Large intestine (tissue), 3 donors: ENCODE measurements at regions not wholly inside any gene's neighbourhood (a gene's known extent, or its start where the extent isn't known, plus 50 kb on each side); places are given as distances from the start of the nearest gene placed in this dataset.
"Not testable (repeated sequence)": the region's sequence is repeated elsewhere in the genome, so short reads cannot be mapped to it uniquely, and the experiment has no call there.

ENCODE experiments used
- DNase-seq, 2 donors: peaks; one replicate each; pipeline versions ENCODE4 v3.0.0 to v3.0.0-alpha.2; 2013
- H3K27ac ChIP-seq: one replicate; pipeline ENCODE4 v1.5.1; 2013; ENCODE audit warnings: low read length
- H3K27me3 ChIP-seq: 2 replicates; pipeline ENCODE4 v1.6.1; 2013; ENCODE audit warnings: low read length; ENCODE audit not compliant: control insufficient read depth, insufficient read depth
- H3K36me3 ChIP-seq: 2 replicates; pipeline ENCODE4 v1.6.1; 2013; ENCODE audit warnings: low read length; ENCODE audit not compliant: control insufficient read depth, insufficient read depth
- H3K4me1 ChIP-seq: one replicate; pipeline ENCODE4 v1.6.1; 2013; ENCODE audit warnings: low read length; ENCODE audit not compliant: control insufficient read depth, insufficient read depth
- H3K4me3 ChIP-seq: one replicate; pipeline ENCODE4 v1.5.1; 2013; ENCODE audit warnings: low read length
- H3K9me3 ChIP-seq: one replicate; pipeline ENCODE4 v1.6.1; 2013; ENCODE audit warnings: mild to moderate bottlenecking, low read depth, low read length, moderate library complexity; ENCODE audit not compliant: control insufficient read depth
- WGBS: methylation state at CpG from one replicate; pipeline ENCODE4 v1.1.5; 2013; ENCODE audit warnings: low lambda C conversion rate; ENCODE audit not compliant: insufficient coverage; 5-methylcytosine and 5-hydroxymethylcytosine counted together

DNA sequence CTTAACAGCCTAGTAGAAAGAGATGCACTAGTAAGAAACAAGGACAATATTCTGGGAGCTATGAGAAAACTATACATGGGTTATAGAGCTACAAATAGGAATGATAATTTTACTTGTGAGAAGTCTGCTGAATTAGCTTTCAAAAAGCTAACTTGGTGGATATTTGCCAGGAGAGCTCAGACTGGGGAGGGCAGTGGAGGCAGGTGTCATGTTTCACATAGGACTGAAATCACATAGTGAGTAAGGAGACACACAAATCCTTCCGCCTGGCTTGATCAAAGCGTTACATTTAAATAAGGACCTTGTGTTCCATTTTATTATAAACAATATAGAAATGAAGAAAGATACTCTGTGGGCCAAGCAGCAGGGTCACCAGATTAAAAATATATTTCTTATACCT is 235.0 kb downstream of the ISL1 start:
- Histone ChIP-seq H3K4me1 (no peaks in the 10 kb centered on the region), H3K9me3 (no peaks in the 10 kb centered on the region), H3K27ac (no peak overlapping the region), H3K36me3 (no peaks in the 10 kb centered on the region), H3K27me3 (no peaks in the 10 kb centered on the region), H3K4me3 (no peak overlapping the region)
- DNase-seq, result no peak
- WGBS, result no CpG with 5 or more reads among the region's 2 CpGs

DNA sequence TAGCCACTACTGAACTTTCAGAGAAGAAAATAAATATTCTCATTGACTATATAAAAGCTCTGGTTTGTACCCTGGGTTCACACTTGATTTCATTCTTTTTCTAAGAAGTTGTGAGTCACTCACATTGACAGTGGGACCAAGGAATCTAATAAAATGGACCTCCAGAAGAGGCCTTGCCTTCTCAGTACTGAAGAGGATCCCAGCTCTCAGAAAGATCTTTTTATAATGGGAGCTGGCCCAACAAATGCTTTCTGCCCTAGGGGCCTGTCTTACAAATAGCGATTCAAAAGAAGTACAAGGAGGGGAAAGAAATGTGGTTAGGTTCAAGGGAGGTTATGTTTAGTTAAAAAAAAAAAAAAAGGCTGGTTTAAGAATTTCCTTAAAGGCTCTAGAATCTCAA is 237.9 kb downstream of the ISL1 start:
- Histone ChIP-seq H3K27ac (no peak overlapping the region), H3K9me3 (no peaks in the 10 kb centered on the region), H3K36me3 (no peaks in the 10 kb centered on the region), H3K4me1 (no peaks in the 10 kb centered on the region), H3K4me3 (no peak overlapping the region), H3K27me3 (no peaks in the 10 kb centered on the region)
- no peak for DNase-seq
- 60% methylated on average over 1 of the region's 1 CpG for WGBS

DNA sequence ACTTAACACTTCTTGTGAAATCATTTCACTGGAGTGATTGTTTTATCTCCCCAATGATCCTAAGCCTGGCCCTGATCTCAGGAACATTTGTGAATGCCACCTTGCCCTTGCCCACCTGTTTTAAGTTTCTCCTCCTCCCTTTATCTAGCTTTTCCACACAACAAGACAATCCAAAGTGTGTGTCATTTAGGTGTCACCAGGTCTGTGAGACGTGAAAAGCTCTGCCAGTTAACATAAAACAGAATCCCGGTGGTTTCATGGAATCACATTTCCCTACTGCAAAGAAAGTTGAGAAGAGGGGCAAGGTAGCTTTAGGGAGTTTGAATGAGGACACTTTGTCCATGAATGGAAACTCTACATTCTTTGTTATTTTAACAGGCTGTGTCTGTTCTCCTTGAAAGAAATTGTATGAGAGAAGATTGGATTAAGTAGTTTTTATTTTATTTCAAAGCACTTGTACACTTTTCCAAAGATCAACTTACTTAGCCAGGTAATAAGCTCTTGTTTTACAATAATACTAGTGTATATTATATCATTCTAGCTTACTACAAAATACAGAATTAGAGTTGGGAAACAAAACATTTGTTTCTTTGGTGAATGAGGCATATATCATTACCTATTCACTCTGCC is 239.0 kb downstream of the ISL1 start:
- no peaks in the 10 kb centered on the region for H3K36me3 ChIP-seq
- H3K9me3 ChIP-seq, result no peaks in the 10 kb centered on the region
- H3K4me3 ChIP-seq, result no peak overlapping the region
- DNase-seq, result no peak
- H3K4me1 ChIP-seq, result no peaks in the 10 kb centered on the region
- H3K27ac ChIP-seq, result no peak overlapping the region
- WGBS, result 33% methylated on average over 1 of the region's 2 CpGs
- H3K27me3 ChIP-seq, result no peaks in the 10 kb centered on the region

DNA sequence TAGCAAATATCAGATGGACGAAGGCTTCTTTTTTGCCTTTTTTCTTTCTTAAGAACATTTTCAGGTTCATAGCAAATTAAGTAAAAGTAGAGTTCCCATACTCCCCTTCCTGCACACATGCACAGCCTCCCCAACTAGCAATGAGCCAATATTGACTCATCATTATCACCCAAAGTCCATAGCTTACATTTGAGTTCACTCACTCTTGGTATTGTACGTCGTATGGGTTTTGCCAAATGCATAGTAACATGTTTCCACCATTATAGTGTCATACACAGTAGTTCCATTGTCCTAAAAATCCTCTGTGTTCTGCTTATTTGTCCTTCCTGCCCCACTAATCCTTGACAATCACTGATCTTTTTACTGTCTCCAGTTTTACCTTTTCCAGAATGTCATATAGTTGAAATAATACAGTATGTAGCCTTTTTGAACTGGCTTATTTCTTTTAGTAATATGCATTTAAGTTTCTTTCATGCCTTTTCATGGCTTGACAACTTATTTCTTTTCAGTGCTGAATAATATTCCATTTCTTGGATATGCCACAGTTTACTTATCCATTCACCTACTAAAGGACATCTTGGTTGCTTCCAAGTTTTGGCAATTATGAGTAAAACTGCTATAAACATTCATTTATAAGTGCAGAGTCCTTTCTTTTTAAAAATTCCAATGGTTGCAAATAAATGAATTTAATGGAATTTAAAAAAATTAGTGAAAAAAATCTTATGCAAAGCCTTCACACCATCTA is 242.1 kb downstream of the ISL1 start:
- no peak overlapping the region for H3K27ac ChIP-seq
- H3K4me1 ChIP-seq, result no peaks in the 10 kb centered on the region
- no peaks in the 10 kb centered on the region for H3K9me3 ChIP-seq
- WGBS, result 100% methylated on average over 2 of the region's 3 CpGs
- H3K36me3 ChIP-seq, result no peaks in the 10 kb centered on the region
- no peak for DNase-seq
- no peaks in the 10 kb centered on the region for H3K27me3 ChIP-seq
- H3K4me3 ChIP-seq, result no peak overlapping the region

DNA sequence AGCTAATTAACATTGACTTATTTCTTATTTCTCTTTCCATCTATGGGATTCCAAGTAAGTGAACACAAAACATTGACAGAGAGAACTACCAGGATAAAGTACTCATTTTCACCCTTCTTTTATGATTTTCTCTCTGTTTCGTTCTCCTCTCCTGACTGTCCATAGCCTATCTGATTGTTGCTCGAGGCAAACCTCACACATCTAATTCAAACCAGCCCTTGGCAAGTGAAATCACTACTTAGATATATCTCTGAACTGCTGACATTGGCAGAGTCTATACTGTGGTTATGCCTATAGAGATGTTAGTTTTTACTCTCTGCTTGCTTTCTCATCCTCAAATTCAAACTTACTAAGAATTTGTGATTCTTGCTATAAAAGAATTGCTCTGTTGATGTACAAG is 248.8 kb downstream of the ISL1 start:
- Histone ChIP-seq H3K4me1 (no peaks in the 10 kb centered on the region), H3K27ac (no peak overlapping the region), H3K36me3 (no peaks in the 10 kb centered on the region), H3K27me3 (no peaks in the 10 kb centered on the region), H3K9me3 (no peaks in the 10 kb centered on the region), H3K4me3 (no peak overlapping the region)
- WGBS, result 80% methylated on average over 2 of the region's 2 CpGs
- no peak for DNase-seq

DNA sequence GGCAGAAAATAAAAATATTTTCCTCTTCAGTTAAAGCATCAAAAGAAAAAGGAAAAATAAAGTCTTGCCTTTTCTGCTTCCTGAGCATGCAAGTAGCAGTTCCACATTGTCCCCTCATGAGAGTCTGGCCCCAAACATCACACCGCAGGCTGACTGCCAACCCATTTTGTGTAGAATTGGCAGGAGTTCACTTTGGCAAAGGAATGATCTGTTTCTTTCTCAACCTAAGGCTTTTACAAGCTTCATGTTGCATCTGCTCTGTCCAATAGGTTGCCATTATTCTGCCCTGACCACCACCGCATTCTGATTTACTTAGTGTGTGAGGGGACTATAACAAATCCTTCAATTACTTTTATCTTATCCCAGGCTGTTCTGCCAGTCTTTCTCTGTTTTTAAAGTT is 249.5 kb downstream of the ISL1 start:
- no CpG with 5 or more reads among the region's 2 CpGs for WGBS
- Histone ChIP-seq H3K36me3 (no peaks in the 10 kb centered on the region), H3K4me3 (no peak overlapping the region), H3K27ac (no peak overlapping the region), H3K4me1 (no peaks in the 10 kb centered on the region), H3K27me3 (no peaks in the 10 kb centered on the region), H3K9me3 (no peaks in the 10 kb centered on the region)
- no peak for DNase-seq

DNA sequence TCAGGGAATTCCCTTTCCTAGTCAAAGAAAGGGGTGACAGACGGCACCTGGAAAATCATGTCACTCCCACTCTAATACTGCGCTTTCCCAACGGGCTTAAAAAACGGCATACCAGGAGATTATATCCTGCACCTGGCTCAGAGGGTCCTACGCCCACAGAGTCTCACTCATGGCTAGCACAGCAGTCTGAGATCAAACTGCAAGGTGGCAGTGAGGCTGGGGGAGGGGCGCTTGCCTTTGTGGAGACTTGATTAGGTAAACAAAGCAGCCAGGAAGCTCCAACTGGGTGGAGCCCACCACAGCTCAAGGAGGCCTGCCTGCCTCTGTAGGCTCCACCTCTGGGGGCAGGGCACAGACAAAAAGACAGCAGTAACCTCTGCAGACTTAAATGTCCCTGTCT is 253.7 kb downstream of the ISL1 start:
- not testable (repeated sequence) for H3K27ac ChIP-seq, H3K27me3 ChIP-seq, H3K4me1 ChIP-seq, H3K36me3 ChIP-seq, H3K9me3 ChIP-seq, H3K4me3 ChIP-seq, DNase-seq
- no CpG with 5 or more reads among the region's 6 CpGs for WGBS

DNA sequence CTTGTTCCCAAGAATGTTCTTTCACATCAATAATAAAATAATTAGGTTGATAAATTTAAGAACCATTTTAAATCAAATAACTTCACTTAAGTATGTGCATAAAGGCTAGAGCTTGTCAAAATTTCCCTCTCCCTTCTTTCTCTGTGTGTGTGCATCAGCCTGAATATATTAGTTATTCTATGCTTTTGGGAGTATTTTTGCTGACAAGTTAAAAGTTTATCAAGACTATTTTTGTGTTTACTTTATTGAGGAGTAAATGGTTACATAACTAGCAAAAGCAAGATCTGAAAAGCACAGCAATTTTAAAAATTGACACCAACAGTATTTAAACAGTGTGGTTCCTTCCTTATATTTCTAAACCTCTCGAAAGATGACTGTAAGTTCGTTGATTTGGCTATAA is 261.7 kb downstream of the ISL1 start:
- Histone ChIP-seq H3K27ac (no peak overlapping the region), H3K4me3 (no peak overlapping the region), H3K9me3 (no peaks in the 10 kb centered on the region), H3K4me1 (no peaks in the 10 kb centered on the region), H3K27me3 (no peaks in the 10 kb centered on the region), H3K36me3 (no peaks in the 10 kb centered on the region)
- 95% methylated on average over 2 of the region's 2 CpGs for WGBS
- no peak for DNase-seq

DNA sequence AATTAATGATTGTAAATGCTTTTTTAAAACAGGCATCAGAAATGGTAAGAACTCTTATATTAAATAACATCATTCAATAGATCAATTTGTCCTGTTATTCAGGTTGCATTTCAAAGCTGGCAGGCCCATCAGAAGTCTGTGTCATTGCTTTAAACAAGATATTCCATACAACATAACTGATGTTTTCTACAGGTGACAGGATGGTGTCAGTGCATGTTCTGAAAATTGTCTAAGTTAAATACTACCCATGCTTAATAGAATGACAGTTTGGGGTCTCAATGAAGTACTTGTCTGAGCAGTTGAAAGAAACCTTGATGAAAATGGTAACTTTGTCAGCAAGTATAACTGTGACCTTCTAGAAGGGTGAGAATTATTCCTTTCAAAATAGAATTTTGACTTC is 263.2 kb downstream of the ISL1 start:
- no peaks in the 10 kb centered on the region for H3K27me3 ChIP-seq
- no peak overlapping the region for H3K4me3 ChIP-seq
- no peak for DNase-seq
- no peak overlapping the region for H3K27ac ChIP-seq
- no peaks in the 10 kb centered on the region for H3K4me1 ChIP-seq
- no peaks in the 10 kb centered on the region for H3K9me3 ChIP-seq
- H3K36me3 ChIP-seq, result no peaks in the 10 kb centered on the region

DNA sequence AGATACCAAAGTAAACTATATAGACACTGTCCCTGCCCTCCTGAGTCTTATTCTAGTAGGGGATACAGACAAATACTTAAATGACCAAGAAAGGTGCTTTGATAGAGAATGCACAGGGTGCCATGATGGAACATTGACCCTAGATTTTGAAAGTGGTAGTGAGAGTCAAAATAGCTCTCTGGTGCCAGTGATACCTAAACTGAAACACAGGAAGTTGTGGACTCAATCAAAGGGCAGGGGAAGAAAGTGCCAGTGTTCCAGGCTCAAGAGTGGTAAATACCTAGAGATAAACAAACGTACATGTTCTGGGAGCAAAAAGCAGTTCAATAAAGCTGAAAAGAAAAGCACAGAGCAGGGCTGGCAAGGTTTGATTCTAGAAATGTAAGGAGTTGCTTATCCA is 267.6 kb downstream of the ISL1 start:
- H3K4me1 ChIP-seq, result no peaks in the 10 kb centered on the region
- WGBS, result 50% methylated on average over 1 of the region's 1 CpG
- H3K27me3 ChIP-seq, result no peaks in the 10 kb centered on the region
- DNase-seq, result no peak
- H3K4me3 ChIP-seq, result no peak overlapping the region
- H3K36me3 ChIP-seq, result no peaks in the 10 kb centered on the region
- no peak overlapping the region for H3K27ac ChIP-seq
- H3K9me3 ChIP-seq, result no peaks in the 10 kb centered on the region

DNA sequence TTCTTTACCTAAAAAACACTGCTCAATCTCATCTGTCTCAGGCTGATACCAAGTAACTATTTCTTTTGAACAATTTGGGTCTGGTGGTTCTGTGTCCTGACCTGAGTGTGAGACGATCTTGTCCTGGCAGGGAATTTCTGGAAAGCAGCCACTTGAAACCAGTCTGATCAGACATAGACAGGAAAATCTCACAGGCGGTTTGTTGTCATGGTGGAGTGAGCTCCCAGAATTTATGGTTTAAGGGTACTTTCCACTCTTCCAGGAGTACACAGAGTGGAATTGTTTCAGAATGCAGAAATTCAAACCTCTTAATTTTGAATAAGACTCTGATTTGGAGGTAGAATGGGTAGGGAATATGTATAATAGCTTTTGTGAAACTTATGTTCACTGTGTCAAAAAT is 268.2 kb downstream of the ISL1 start:
- DNase-seq, result no peak
- H3K27me3 ChIP-seq, result no peaks in the 10 kb centered on the region
- H3K9me3 ChIP-seq, result no peaks in the 10 kb centered on the region
- no CpG with 5 or more reads among the region's 2 CpGs for WGBS
- no peaks in the 10 kb centered on the region for H3K4me1 ChIP-seq
- H3K36me3 ChIP-seq, result no peaks in the 10 kb centered on the region
- no peak overlapping the region for H3K27ac ChIP-seq
- H3K4me3 ChIP-seq, result no peak overlapping the region
